Hepatocyte (in vitro differentiated cells): ENCODE measurements at regions not wholly inside any gene's neighbourhood (a gene's known extent, or its start where the extent isn't known, plus 50 kb on each side); places are given as distances from the start of the nearest gene placed in this dataset.

Experiments used
- DNase-seq: peaks from one replicate; pipeline ENCODE4 v3.0.0-alpha.2; 2016; ENCODE audit warnings: low spot score
- H2AFZ ChIP-seq: fragments of 200-600 bp; sonication (generic); 2 replicates; pipeline ENCODE4 v1.6.0; 2016; ENCODE audit warnings: antibody characterized with exemption, mild to moderate bottlenecking
- H3K27ac ChIP-seq: fragments of 200-600 bp; sonication (generic); 2 replicates; pipeline ENCODE4 v1.5.1; 2016; ENCODE audit warnings: mild to moderate bottlenecking
- H3K27me3 ChIP-seq: fragments of 200-600 bp; sonication (generic); 2 replicates; pipeline ENCODE4 v1.6.1; 2016
- H3K36me3 ChIP-seq: fragments of 200-600 bp; sonication (generic); replicated peaks from 2 replicates; pipeline ENCODE4 v1.5.1; 2016; ENCODE audit warnings: low read depth; ENCODE audit not compliant: insufficient read depth
- H3K4me1 ChIP-seq: fragments of 200-600 bp; sonication (generic); 2 replicates; pipeline ENCODE4 v1.5.1; 2016; ENCODE audit warnings: mild to moderate bottlenecking, moderate library complexity; ENCODE audit not compliant: insufficient read depth
- H3K4me2 ChIP-seq: fragments of 200-600 bp; sonication (generic); 2 replicates; pipeline ENCODE4 v1.6.0; 2016
- H3K4me3 ChIP-seq: fragments of 200-600 bp; sonication (generic); 2 replicates; pipeline ENCODE4 v1.5.1; 2016; ENCODE audit warnings: mild to moderate bottlenecking
- H3K79me2 ChIP-seq: fragments of 200-600 bp; sonication (generic); 2 replicates; pipeline ENCODE4 v1.6.0; 2017; ENCODE audit warnings: mild to moderate bottlenecking
- H3K9me2 ChIP-seq: fragments of 200-600 bp; sonication (generic); replicated peaks from 2 replicates; pipeline ENCODE4 v1.6.0; 2017; ENCODE audit warnings: mild to moderate bottlenecking; ENCODE audit not compliant: insufficient read depth
- H3K9me3 ChIP-seq: fragments of 200-600 bp; sonication (generic); 2 replicates; pipeline ENCODE4 v1.5.1; 2016; ENCODE audit warnings: low read depth, mild to moderate bottlenecking
- H4K20me1 ChIP-seq: fragments of 200-600 bp; sonication (generic); 2 replicates; pipeline ENCODE4 v1.6.0; 2016; ENCODE audit warnings: mild to moderate bottlenecking; ENCODE audit not compliant: insufficient read depth, poor library complexity, severe bottlenecking
- CTCF ChIP-seq: fragments of 200-600 bp; sonication (generic); IDR thresholded peaks from 2 replicates; pipeline ENCODE4 v1.5.1; 2016; ENCODE audit warnings: antibody characterized with exemption, mild to moderate bottlenecking; ENCODE audit not compliant: poor library complexity
- EZH2 ChIP-seq: fragments of 200-600 bp; sonication (generic); IDR thresholded peaks from 2 replicates; pipeline ENCODE4 v1.6.1; 2016; ENCODE audit warnings: antibody characterized with exemption, mild to moderate bottlenecking, borderline replicate concordance
- EZH2phosphoT487 ChIP-seq: fragments of 200-600 bp; sonication (generic); IDR thresholded peaks from one replicate; pipeline ENCODE4 v1.6.1; 2018; ENCODE audit warnings: antibody characterized with exemption, mild to moderate bottlenecking, low read depth, moderate library complexity; ENCODE audit not compliant: unreplicated experiment, severe bottlenecking
- WGBS: methylation state at CpG from one replicate; pipeline ENCODE4 v1.1.6; 2016; ENCODE audit warnings: low lambda C conversion rate; ENCODE audit errors: missing lambda C conversion rate; 5-methylcytosine and 5-hydroxymethylcytosine counted together

- Histone ChIP-seq H3K27me3 (no peaks in the 10 kb centered on the region), H4K20me1 (no peaks in the 10 kb centered on the region), H3K4me3 (no peak overlapping the region), H2AFZ (peak overlapping the region; percentile 19), H3K9me3 (no peaks in the 10 kb centered on the region), H3K4me1 (peaks cover 21% of the 10 kb centered on the region), H3K9me2 (no peaks in the 10 kb centered on the region), H3K27ac (peak overlapping the region; percentile 8), H3K36me3 (no peaks in the 10 kb centered on the region), H3K4me2 (peak overlapping the region; percentile 6), H3K79me2 (no peaks in the 10 kb centered on the region)
- TF ChIP-seq CTCF (no peak), EZH2 (no peak), EZH2phosphoT487 (no peak)
- no peak for DNase-seq
- 69% methylated on average over 2 of the region's 2 CpGs for WGBS
Observed at GRCh38 chr6:104227508-104227907, 632.2 kb downstream of the HACE1 start.

- no peak for DNase-seq
- Histone ChIP-seq H3K27ac (peak overlapping the region; percentile 8), H3K79me2 (no peaks in the 10 kb centered on the region), H3K9me3 (no peaks in the 10 kb centered on the region), H3K4me3 (no peak overlapping the region), H4K20me1 (no peaks in the 10 kb centered on the region), H3K36me3 (no peaks in the 10 kb centered on the region), H3K4me1 (peaks cover 21% of the 10 kb centered on the region), H2AFZ (peak overlapping the region; percentile 19), H3K9me2 (no peaks in the 10 kb centered on the region), H3K4me2 (peak overlapping the region; percentile 6), H3K27me3 (no peaks in the 10 kb centered on the region)
- whole genome bisulfite sequencing = 70% methylated on average over 4 of the region's 4 CpGs
- TF ChIP-seq CTCF (no peak), EZH2 (no peak), EZH2phosphoT487 (no peak)
Observed at GRCh38 chr6:104226790-104227446, 632.8 kb downstream of the HACE1 start.

- no peak overlapping the region for H2AFZ ChIP-seq
- no peaks in the 10 kb centered on the region for H3K36me3 ChIP-seq
- H3K27ac ChIP-seq = no peak overlapping the region
- no peak for TF ChIP-seq EZH2
- no peaks in the 10 kb centered on the region for H3K79me2 ChIP-seq
- peaks cover 3% of the 10 kb centered on the region for H3K4me1 ChIP-seq
- DNase-seq = no peak
- 39% methylated on average over 3 of the region's 3 CpGs for WGBS
- no peaks in the 10 kb centered on the region for H3K27me3 ChIP-seq
- H3K4me2 ChIP-seq = no peak overlapping the region
- no peaks in the 10 kb centered on the region for H3K9me2 ChIP-seq
- no peaks in the 10 kb centered on the region for H3K9me3 ChIP-seq
- no peak overlapping the region for H3K4me3 ChIP-seq
- no peaks in the 10 kb centered on the region for H4K20me1 ChIP-seq
Observed at GRCh38 chr6:104218116-104218515, 641.6 kb downstream of the HACE1 start.

- Histone ChIP-seq H3K27ac (no peak overlapping the region), H3K9me3 (no peaks in the 10 kb centered on the region), H3K27me3 (no peaks in the 10 kb centered on the region), H2AFZ (no peak overlapping the region), H3K4me3 (no peak overlapping the region), H4K20me1 (no peaks in the 10 kb centered on the region), H3K4me2 (peak overlapping the region; percentile 35), H3K79me2 (no peaks in the 10 kb centered on the region), H3K4me1 (peaks cover 3% of the 10 kb centered on the region), H3K9me2 (no peaks in the 10 kb centered on the region), H3K36me3 (no peaks in the 10 kb centered on the region)
- DNase-seq = no peak
- WGBS = 52% methylated on average over 3 of the region's 3 CpGs
- TF ChIP-seq EZH2 = no peak
- TF ChIP-seq CTCF = no peak
- no peak for TF ChIP-seq EZH2phosphoT487
Observed at GRCh38 chr6:104214901-104215300, 644.8 kb downstream of the HACE1 start.
